ENCODE measurements at regions not wholly inside any gene's neighbourhood (a gene's known extent, or its start where the extent isn't known, plus 50 kb on each side); places are given as distances from the start of the nearest gene placed in this dataset.

- Mint-ChIP-seq H3K27ac (no peak overlapping the region), H3K4me1 (no peaks in the 10 kb centered on the region), H3K9me3 (no peaks in the 10 kb centered on the region), H3K27me3 (ENCODE audit: insufficient read depth, low read depth) (peaks cover 6% of the 10 kb centered on the region), H3K4me3 (no peak overlapping the region), H3K36me3 (no peaks in the 10 kb centered on the region)
- Histone ChIP-seq H3K27ac (no peak overlapping the region), H3K4me1 (peaks cover 9% of the 10 kb centered on the region), H3K9ac (no peak overlapping the region), H3K4me2 (no peak overlapping the region), H3K36me3 (no peaks in the 10 kb centered on the region), H2AFZ (replicated peaks) (no peak overlapping the region), H3K79me2 (ENCODE audit: low read depth) (no peaks in the 10 kb centered on the region), H3F3A (ENCODE audit: low read depth) (no peaks in the 10 kb centered on the region), H4K20me1 (ENCODE audit: low read depth) (no peaks in the 10 kb centered on the region), H3K9me3 (ENCODE audit: low read depth) (no peaks in the 10 kb centered on the region), H3K27me3 (no peaks in the 10 kb centered on the region), H3K4me3 (no peak overlapping the region)
- DNase-seq (ENCODE audit: low spot score) = no peak
- no peak for TF ChIP-seq EZH2 (IDR thresholded peaks at IDR 0.05)
- no peak for TF ChIP-seq CTCF (IDR thresholded peaks at IDR 0.05)
- TF ChIP-seq EZH2phosphoT487 (IDR thresholded peaks at IDR 0.05) = no peak
Observed at GRCh38 chr12:114744691-114745090, 60.7 kb upstream of the TBX3 start.

DNA sequence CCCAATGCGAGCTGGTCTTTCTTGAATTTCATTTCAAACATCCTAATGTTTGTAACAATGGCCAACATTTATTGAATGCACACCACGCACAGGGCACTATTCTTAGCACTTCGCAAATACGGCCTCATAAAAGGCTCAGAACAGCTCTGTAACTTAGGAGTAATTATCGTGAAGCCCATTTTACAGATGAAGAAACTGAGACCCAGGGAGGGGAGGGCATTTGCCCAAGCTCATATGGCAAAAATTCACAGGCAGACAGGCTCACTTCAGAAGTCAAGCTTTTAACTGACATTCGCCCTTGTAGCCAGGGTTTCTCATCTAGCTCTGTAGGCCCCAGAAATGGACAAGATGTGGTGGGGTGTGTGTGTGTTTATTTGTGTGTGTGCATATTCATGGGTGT lies 60.3 kb upstream of the TBX3 start:
- H4K20me1 ChIP-seq (ENCODE audit: low read depth) = no peaks in the 10 kb centered on the region
- no peaks in the 10 kb centered on the region for H3F3A ChIP-seq (ENCODE audit: low read depth)
- Mint-ChIP-seq H3K9me3 (no peaks in the 10 kb centered on the region), H3K27ac (no peak overlapping the region), H3K4me1 (no peaks in the 10 kb centered on the region), H3K4me3 (no peak overlapping the region), H3K27me3 (ENCODE audit: insufficient read depth, low read depth) (peaks cover 6% of the 10 kb centered on the region), H3K36me3 (no peaks in the 10 kb centered on the region)
- no peak overlapping the region for H3K4me2 ChIP-seq
- no peaks in the 10 kb centered on the region for H3K79me2 ChIP-seq (ENCODE audit: low read depth)
- no peak for DNase-seq (ENCODE audit: low spot score)
- no peaks in the 10 kb centered on the region for H3K27me3 ChIP-seq
- no peak overlapping the region for H3K9ac ChIP-seq
- no peaks in the 10 kb centered on the region for H3K36me3 ChIP-seq
- TF ChIP-seq CTCF (IDR thresholded peaks at IDR 0.05) (no peak), EZH2phosphoT487 (IDR thresholded peaks at IDR 0.05) (no peak), EZH2 (IDR thresholded peaks at IDR 0.05) (no peak)
- no peak overlapping the region for H3K4me3 ChIP-seq
- H3K4me1 ChIP-seq = peaks cover 8% of the 10 kb centered on the region
- H3K27ac ChIP-seq = no peak overlapping the region
- H3K9me3 ChIP-seq (ENCODE audit: low read depth) = no peaks in the 10 kb centered on the region
- no peak overlapping the region for H2AFZ ChIP-seq (replicated peaks)

DNA sequence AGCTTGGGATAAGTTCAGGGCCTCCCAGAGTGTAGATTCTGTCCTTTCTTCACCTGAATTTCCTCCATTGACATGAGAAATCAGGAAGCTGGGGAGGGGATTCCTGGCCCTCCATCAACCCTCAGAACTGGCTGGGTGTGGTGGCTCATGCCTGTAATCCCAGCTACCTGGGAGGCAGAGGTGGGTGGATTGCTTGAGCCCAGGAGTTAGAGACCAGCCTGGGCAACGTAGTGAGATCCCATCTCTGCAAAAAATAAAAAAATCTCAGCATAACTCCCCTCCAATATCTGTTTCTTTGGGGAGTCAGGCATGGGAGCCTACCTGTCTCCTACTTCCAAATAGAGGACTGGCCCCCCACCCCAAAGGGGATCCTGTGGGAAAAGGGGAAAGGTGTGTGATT lies 59.8 kb upstream of the TBX3 start:
- Mint-ChIP-seq H3K4me1 (no peaks in the 10 kb centered on the region), H3K27me3 (ENCODE audit: insufficient read depth, low read depth) (peaks cover 6% of the 10 kb centered on the region), H3K9me3 (no peaks in the 10 kb centered on the region), H3K36me3 (no peaks in the 10 kb centered on the region), H3K4me3 (no peak overlapping the region), H3K27ac (no peak overlapping the region)
- no peaks in the 10 kb centered on the region for H3F3A ChIP-seq (ENCODE audit: low read depth)
- no peak overlapping the region for H3K27ac ChIP-seq
- no peak for DNase-seq (ENCODE audit: low spot score)
- H3K9me3 ChIP-seq (ENCODE audit: low read depth) = no peaks in the 10 kb centered on the region
- no peaks in the 10 kb centered on the region for H4K20me1 ChIP-seq (ENCODE audit: low read depth)
- H3K4me2 ChIP-seq = no peak overlapping the region
- H2AFZ ChIP-seq (replicated peaks) = no peak overlapping the region
- TF ChIP-seq CTCF (IDR thresholded peaks at IDR 0.05) (no peak), EZH2phosphoT487 (IDR thresholded peaks at IDR 0.05) (no peak), EZH2 (IDR thresholded peaks at IDR 0.05) (no peak)
- H3K79me2 ChIP-seq (ENCODE audit: low read depth) = no peaks in the 10 kb centered on the region
- no peaks in the 10 kb centered on the region for H3K36me3 ChIP-seq
- no peak overlapping the region for H3K4me3 ChIP-seq
- peaks cover 4% of the 10 kb centered on the region for H3K4me1 ChIP-seq
- H3K27me3 ChIP-seq = peaks cover 2% of the 10 kb centered on the region
- H3K9ac ChIP-seq = no peak overlapping the region

- Histone ChIP-seq H3K79me2 (ENCODE audit: low read depth) (no peaks in the 10 kb centered on the region), H2AFZ (replicated peaks) (no peak overlapping the region), H3K4me3 (no peak overlapping the region), H3K27me3 (peaks cover 7% of the 10 kb centered on the region), H3K9me3 (ENCODE audit: low read depth) (no peaks in the 10 kb centered on the region), H3K4me1 (peaks cover 4% of the 10 kb centered on the region), H4K20me1 (ENCODE audit: low read depth) (no peaks in the 10 kb centered on the region), H3K9ac (no peak overlapping the region), H3F3A (ENCODE audit: low read depth) (no peaks in the 10 kb centered on the region), H3K36me3 (no peaks in the 10 kb centered on the region), H3K27ac (no peak overlapping the region), H3K4me2 (no peak overlapping the region)
- Mint-ChIP-seq H3K9me3 (no peaks in the 10 kb centered on the region), H3K27ac (no peak overlapping the region), H3K27me3 (ENCODE audit: insufficient read depth, low read depth) (peaks cover 6% of the 10 kb centered on the region), H3K4me1 (no peaks in the 10 kb centered on the region), H3K36me3 (no peaks in the 10 kb centered on the region), H3K4me3 (no peak overlapping the region)
- TF ChIP-seq CTCF (IDR thresholded peaks at IDR 0.05) (no peak), EZH2phosphoT487 (IDR thresholded peaks at IDR 0.05) (no peak), EZH2 (IDR thresholded peaks at IDR 0.05) (no peak)
- DNase-seq (ENCODE audit: low spot score) = no peak
Observed at GRCh38 chr12:114743289-114743688, 59.3 kb upstream of the TBX3 start.
